ENCODE measurements at regions not wholly inside any gene's neighbourhood (a gene's known extent, or its start where the extent isn't known, plus 50 kb on each side); places are given as distances from the start of the nearest gene placed in this dataset.

DNA sequence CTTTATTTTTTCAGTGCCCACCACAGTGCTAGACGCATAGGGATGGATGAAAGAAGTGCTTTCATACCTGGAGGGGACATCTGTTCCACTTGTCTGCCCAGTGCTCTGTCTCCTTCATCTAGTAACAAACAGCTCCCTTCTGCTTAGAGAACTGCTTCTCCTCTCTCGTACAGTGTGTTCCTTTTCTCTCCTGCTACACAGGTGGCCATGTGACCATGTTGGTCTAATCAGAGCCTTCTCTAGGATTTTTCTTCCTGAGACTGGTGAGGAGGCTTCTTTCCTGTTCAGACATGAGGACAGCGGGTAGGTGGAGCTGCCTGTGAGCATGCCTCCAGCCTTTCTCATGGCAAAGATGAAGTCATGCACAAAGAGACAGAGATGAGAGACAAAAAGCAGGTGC, 182.7 kb downstream of the TMEM132E start:
- Histone ChIP-seq H2AFZ (ENCODE audit: low read depth, low read length) (no peak overlapping the region), H3K79me2 (replicated peaks; ENCODE audit: insufficient read depth, low read length) (no peaks in the 10 kb centered on the region), H3K9me3 (ENCODE audit: low read length) (no peaks in the 10 kb centered on the region), H3K27ac (ENCODE audit: low read length) (no peak overlapping the region), H3K36me3 (ENCODE audit: insufficient read depth, low read length) (no peaks in the 10 kb centered on the region), H3K27me3 (ENCODE audit: insufficient read depth, low read depth, low read length) (no peaks in the 10 kb centered on the region), H3K9me2 (ENCODE audit: insufficient read depth, low read length) (no peaks in the 10 kb centered on the region), H3K4me3 (ENCODE audit: low read length) (no peak overlapping the region), H3K9ac (ENCODE audit: low read length) (no peak overlapping the region), H3F3A (ENCODE audit: insufficient read depth, low read length, poor library complexity, severe bottlenecking) (no peaks in the 10 kb centered on the region), H4K20me1 (ENCODE audit: insufficient read depth) (no peaks in the 10 kb centered on the region), H3K4me2 (ENCODE audit: low read length) (no peak overlapping the region)
- TF ChIP-seq POLR2AphosphoS5 (IDR thresholded peaks at IDR 0.05) (no peak), RAD21 (conservative IDR thresholded peaks at IDR 0.05) (no peak), SMC3 (conservative IDR thresholded peaks at IDR 0.05; ENCODE audit: poor library complexity) (no peak), TAF1 (IDR thresholded peaks at IDR 0.05; ENCODE audit: low read depth) (no peak), EP300 (conservative IDR thresholded peaks at IDR 0.05; ENCODE audit: poor library complexity, severe bottlenecking) (no peak), MXI1 (conservative IDR thresholded peaks at IDR 0.05; ENCODE audit: poor library complexity, severe bottlenecking) (no peak), EZH2 (IDR thresholded peaks at IDR 0.05; ENCODE audit: borderline replicate concordance, insufficient read depth, low read length, poor library complexity, severe bottlenecking) (no peak)
- TF ChIP-seq, protein P1, sequence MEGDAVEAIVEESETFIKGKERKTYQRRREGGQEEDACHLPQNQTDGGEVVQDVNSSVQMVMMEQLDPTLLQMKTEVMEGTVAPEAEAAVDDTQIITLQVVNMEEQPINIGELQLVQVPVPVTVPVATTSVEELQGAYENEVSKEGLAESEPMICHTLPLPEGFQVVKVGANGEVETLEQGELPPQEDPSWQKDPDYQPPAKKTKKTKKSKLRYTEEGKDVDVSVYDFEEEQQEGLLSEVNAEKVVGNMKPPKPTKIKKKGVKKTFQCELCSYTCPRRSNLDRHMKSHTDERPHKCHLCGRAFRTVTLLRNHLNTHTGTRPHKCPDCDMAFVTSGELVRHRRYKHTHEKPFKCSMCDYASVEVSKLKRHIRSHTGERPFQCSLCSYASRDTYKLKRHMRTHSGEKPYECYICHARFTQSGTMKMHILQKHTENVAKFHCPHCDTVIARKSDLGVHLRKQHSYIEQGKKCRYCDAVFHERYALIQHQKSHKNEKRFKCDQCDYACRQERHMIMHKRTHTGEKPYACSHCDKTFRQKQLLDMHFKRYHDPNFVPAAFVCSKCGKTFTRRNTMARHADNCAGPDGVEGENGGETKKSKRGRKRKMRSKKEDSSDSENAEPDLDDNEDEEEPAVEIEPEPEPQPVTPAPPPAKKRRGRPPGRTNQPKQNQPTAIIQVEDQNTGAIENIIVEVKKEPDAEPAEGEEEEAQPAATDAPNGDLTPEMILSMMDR (IDR thresholded peaks at IDR 0.05; ENCODE audit: poor library complexity, severe bottlenecking), result no peak
- TF ChIP-seq, protein P2, sequence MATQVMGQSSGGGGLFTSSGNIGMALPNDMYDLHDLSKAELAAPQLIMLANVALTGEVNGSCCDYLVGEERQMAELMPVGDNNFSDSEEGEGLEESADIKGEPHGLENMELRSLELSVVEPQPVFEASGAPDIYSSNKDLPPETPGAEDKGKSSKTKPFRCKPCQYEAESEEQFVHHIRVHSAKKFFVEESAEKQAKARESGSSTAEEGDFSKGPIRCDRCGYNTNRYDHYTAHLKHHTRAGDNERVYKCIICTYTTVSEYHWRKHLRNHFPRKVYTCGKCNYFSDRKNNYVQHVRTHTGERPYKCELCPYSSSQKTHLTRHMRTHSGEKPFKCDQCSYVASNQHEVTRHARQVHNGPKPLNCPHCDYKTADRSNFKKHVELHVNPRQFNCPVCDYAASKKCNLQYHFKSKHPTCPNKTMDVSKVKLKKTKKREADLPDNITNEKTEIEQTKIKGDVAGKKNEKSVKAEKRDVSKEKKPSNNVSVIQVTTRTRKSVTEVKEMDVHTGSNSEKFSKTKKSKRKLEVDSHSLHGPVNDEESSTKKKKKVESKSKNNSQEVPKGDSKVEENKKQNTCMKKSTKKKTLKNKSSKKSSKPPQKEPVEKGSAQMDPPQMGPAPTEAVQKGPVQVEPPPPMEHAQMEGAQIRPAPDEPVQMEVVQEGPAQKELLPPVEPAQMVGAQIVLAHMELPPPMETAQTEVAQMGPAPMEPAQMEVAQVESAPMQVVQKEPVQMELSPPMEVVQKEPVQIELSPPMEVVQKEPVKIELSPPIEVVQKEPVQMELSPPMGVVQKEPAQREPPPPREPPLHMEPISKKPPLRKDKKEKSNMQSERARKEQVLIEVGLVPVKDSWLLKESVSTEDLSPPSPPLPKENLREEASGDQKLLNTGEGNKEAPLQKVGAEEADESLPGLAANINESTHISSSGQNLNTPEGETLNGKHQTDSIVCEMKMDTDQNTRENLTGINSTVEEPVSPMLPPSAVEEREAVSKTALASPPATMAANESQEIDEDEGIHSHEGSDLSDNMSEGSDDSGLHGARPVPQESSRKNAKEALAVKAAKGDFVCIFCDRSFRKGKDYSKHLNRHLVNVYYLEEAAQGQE (IDR thresholded peaks at IDR 0.05; ENCODE audit: borderline replicate concordance), result no peak

DNA sequence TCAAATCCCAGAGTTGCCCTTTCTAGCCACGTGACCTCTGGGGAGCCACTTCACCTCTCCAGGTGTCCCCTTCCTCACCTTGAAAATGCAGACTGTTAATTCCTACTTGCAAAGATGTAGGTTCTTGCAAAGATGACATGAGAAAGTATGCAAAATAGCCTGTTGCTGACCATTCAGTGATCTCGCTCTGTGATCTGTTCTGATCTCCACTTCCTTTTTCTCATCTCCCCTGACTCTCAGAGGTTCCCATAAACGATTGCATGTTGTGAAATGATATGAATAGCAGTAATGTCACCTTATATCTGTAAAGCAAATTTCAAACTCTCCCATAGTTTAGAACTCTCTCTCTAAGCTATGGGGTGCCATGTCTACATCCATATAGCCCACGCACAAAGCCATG, 182.3 kb downstream of the TMEM132E start:
- Histone ChIP-seq H3K9ac (ENCODE audit: low read length) (no peak overlapping the region), H3K27ac (ENCODE audit: low read length) (no peak overlapping the region), H3F3A (ENCODE audit: insufficient read depth, low read length, poor library complexity, severe bottlenecking) (no peaks in the 10 kb centered on the region), H3K4me2 (ENCODE audit: low read length) (no peak overlapping the region), H3K27me3 (ENCODE audit: insufficient read depth, low read depth, low read length) (no peaks in the 10 kb centered on the region), H4K20me1 (ENCODE audit: insufficient read depth) (no peaks in the 10 kb centered on the region), H3K4me3 (ENCODE audit: low read length) (no peak overlapping the region), H3K9me3 (ENCODE audit: low read length) (no peaks in the 10 kb centered on the region), H3K36me3 (ENCODE audit: insufficient read depth, low read length) (no peaks in the 10 kb centered on the region), H3K9me2 (ENCODE audit: insufficient read depth, low read length) (no peaks in the 10 kb centered on the region), H3K79me2 (replicated peaks; ENCODE audit: insufficient read depth, low read length) (no peaks in the 10 kb centered on the region), H2AFZ (ENCODE audit: low read depth, low read length) (no peak overlapping the region)
- TF ChIP-seq MXI1 (conservative IDR thresholded peaks at IDR 0.05; ENCODE audit: poor library complexity, severe bottlenecking), result no peak
- no peak for TF ChIP-seq EP300 (conservative IDR thresholded peaks at IDR 0.05; ENCODE audit: poor library complexity, severe bottlenecking)
- TF ChIP-seq POLR2AphosphoS5 (IDR thresholded peaks at IDR 0.05), result no peak
- no peak for TF ChIP-seq TAF1 (IDR thresholded peaks at IDR 0.05; ENCODE audit: low read depth)
- no peak for TF ChIP-seq RAD21 (conservative IDR thresholded peaks at IDR 0.05)
- TF ChIP-seq SMC3 (conservative IDR thresholded peaks at IDR 0.05; ENCODE audit: poor library complexity), result no peak
- no peak for TF ChIP-seq EZH2 (IDR thresholded peaks at IDR 0.05; ENCODE audit: borderline replicate concordance, insufficient read depth, low read length, poor library complexity, severe bottlenecking)
- TF ChIP-seq, protein P1 (IDR thresholded peaks at IDR 0.05; ENCODE audit: poor library complexity, severe bottlenecking), result no peak
- TF ChIP-seq, protein P2 (IDR thresholded peaks at IDR 0.05; ENCODE audit: borderline replicate concordance), result no peak

Measured in neural cell (in vitro differentiated cells).